Liver (tissue), 8 donors: ENCODE measurements at regions not wholly inside any gene's neighbourhood (a gene's known extent, or its start where the extent isn't known, plus 50 kb on each side); places are given as distances from the start of the nearest gene placed in this dataset.

ENCODE experiments used
- DNase-seq: peaks from one replicate; pipeline ENCODE4 v3.0.0-alpha.2; 2017; ENCODE audit warnings: low spot score
- H3K27ac ChIP-seq, 2 donors: one replicate each; pipeline ENCODE4 v1.7.0; 2013; ENCODE audit warnings: inconsistent platforms in 2 of 2, low read length in 2 of 2, control low read depth in 1 of 2, low read depth in 1 of 2, mild to moderate bottlenecking in 1 of 2
- H3K27me3 ChIP-seq, 4 donors: one replicate each; pipeline versions ENCODE4 v1.6.1 to v1.7.0; 2013; ENCODE audit warnings: low read length in 3 of 4, inconsistent platforms in 1 of 4, mild to moderate bottlenecking in 1 of 4, moderate library complexity in 1 of 4; ENCODE audit not compliant: control insufficient read depth in 4 of 4, insufficient read depth in 4 of 4
- H3K36me3 ChIP-seq, 4 donors: one replicate each; pipeline versions ENCODE4 v1.6.1 to v1.7.0; 2013; ENCODE audit warnings: low read length in 3 of 4, mild to moderate bottlenecking in 3 of 4, low read depth in 1 of 4, moderate library complexity in 1 of 4; ENCODE audit not compliant: control insufficient read depth in 4 of 4, insufficient read depth in 3 of 4
- H3K4me1 ChIP-seq, 4 donors: one replicate each; pipeline versions ENCODE4 v1.6.1 to v1.7.0; 2013; ENCODE audit warnings: low read length in 3 of 4, mild to moderate bottlenecking in 3 of 4, moderate library complexity in 1 of 4; ENCODE audit not compliant: control insufficient read depth in 4 of 4, insufficient read depth in 4 of 4
- H3K4me3 ChIP-seq, 3 donors: one replicate each; pipeline versions ENCODE4 v1.6.1 to v1.7.0; 2013; ENCODE audit warnings: low read length in 3 of 3, control low read depth in 1 of 3, low read depth in 1 of 3, mild to moderate bottlenecking in 1 of 3
- H3K9ac ChIP-seq, 2 donors: one replicate each; pipeline ENCODE4 v1.7.0; 2013; ENCODE audit warnings: low read length in 2 of 2, mild to moderate bottlenecking in 2 of 2, moderate library complexity in 2 of 2, control low read depth in 1 of 2, low read depth in 1 of 2
- H3K9me3 ChIP-seq, 4 donors: one replicate each; pipeline versions ENCODE4 v1.6.1 to v1.7.0; 2013; ENCODE audit warnings: low read length in 3 of 4; ENCODE audit not compliant: control insufficient read depth in 4 of 4
- EGR1 ChIP-seq, 2 donors: IDR thresholded peaks; 2 replicates each; pipeline ENCODE4 v1.6.1; 2016 to 2018; ENCODE audit warnings: antibody characterized with exemption in 2 of 2, low read depth in 2 of 2
- FOXA1 ChIP-seq: IDR thresholded peaks from 2 replicates; pipeline ENCODE4 v1.6.1; 2016; ENCODE audit warnings: antibody characterized with exemption
- FOXA2 ChIP-seq: IDR thresholded peaks from 2 replicates; pipeline ENCODE4 v1.6.1; 2016; ENCODE audit warnings: antibody characterized with exemption
- GABPA ChIP-seq, 2 donors: IDR thresholded peaks in 1 of 2; conservative IDR thresholded peaks in 1 of 2; 2 replicates each; pipeline ENCODE4 v1.6.1; 2016; ENCODE audit warnings: antibody characterized with exemption in 2 of 2, mild to moderate bottlenecking in 1 of 2, moderate library complexity in 1 of 2
- HNF4A ChIP-seq, 2 donors: conservative IDR thresholded peaks; 2 replicates each; pipeline ENCODE4 v1.6.1; 2016; ENCODE audit warnings: antibody characterized with exemption in 2 of 2, mild to moderate bottlenecking in 2 of 2
- HNF4G ChIP-seq: IDR thresholded peaks from 2 replicates; pipeline ENCODE4 v1.6.1; 2016; ENCODE audit warnings: antibody characterized with exemption
- JUND ChIP-seq, 2 donors: IDR thresholded peaks; 2 replicates each; pipeline ENCODE4 v1.6.1; 2016; ENCODE audit warnings: antibody characterized with exemption in 2 of 2
- NR2F2 ChIP-seq: IDR thresholded peaks from 2 replicates; pipeline ENCODE4 v1.6.1; 2016; ENCODE audit warnings: antibody characterized with exemption
- RAD21 ChIP-seq, 2 donors: IDR thresholded peaks; 2 replicates each; pipeline ENCODE4 v1.6.1; 2016; ENCODE audit warnings: antibody characterized with exemption in 2 of 2, mild to moderate bottlenecking in 2 of 2
- RXRA ChIP-seq, 2 donors: IDR thresholded peaks; 2 replicates each; pipeline ENCODE4 v1.6.1; 2017 to 2018; ENCODE audit warnings: antibody characterized with exemption in 2 of 2, mild to moderate bottlenecking in 1 of 2
- SP1 ChIP-seq: IDR thresholded peaks from 2 replicates; pipeline ENCODE4 v1.6.1; 2018; ENCODE audit warnings: antibody characterized with exemption, mild to moderate bottlenecking
- TAF1 ChIP-seq: conservative IDR thresholded peaks from 2 replicates; pipeline ENCODE4 v1.6.1; 2016; ENCODE audit warnings: antibody characterized with exemption, mild to moderate bottlenecking
- YY1 ChIP-seq: IDR thresholded peaks from 2 replicates; pipeline ENCODE4 v1.6.1; 2016; ENCODE audit warnings: antibody characterized with exemption, mild to moderate bottlenecking
- WGBS: extraction: QIAGEN DNeasy Blood & Tissue Kit; methylation state at CpG from one replicate; pipeline ENCODE4 v1.1.7; 2013; 5-methylcytosine and 5-hydroxymethylcytosine counted together
- TF ChIP-seq, protein P1 (sequence below): IDR thresholded peaks from 2 replicates; pipeline ENCODE4 v1.6.1; 2016; ENCODE audit warnings: antibody characterized with exemption
- TF ChIP-seq, protein P2 (sequence below): IDR thresholded peaks from 2 replicates; pipeline ENCODE4 v1.6.1; 2016; ENCODE audit warnings: antibody characterized with exemption
- TF ChIP-seq, protein P3 (sequence below): fragments of 150-350 bp; IDR thresholded peaks from 2 replicates; pipeline ENCODE4 v1.5.1; 2017; ENCODE audit warnings: improper control_type of control experiment, low read depth, low read length; ENCODE audit not compliant: missing input control
- TF ChIP-seq, protein P4 (sequence below): IDR thresholded peaks from 2 replicates; pipeline ENCODE4 v1.6.1; 2016; ENCODE audit warnings: antibody characterized with exemption
- TF ChIP-seq, protein P5 (sequence below): IDR thresholded peaks from 2 replicates; pipeline ENCODE4 v1.6.1; 2016; ENCODE audit warnings: antibody characterized with exemption, mild to moderate bottlenecking
- donor health status: healthy.
- donor health status: healthy.
- donor health status: healthy.
- donor health status: healthy.
- donor health status: healthy.

DNA sequence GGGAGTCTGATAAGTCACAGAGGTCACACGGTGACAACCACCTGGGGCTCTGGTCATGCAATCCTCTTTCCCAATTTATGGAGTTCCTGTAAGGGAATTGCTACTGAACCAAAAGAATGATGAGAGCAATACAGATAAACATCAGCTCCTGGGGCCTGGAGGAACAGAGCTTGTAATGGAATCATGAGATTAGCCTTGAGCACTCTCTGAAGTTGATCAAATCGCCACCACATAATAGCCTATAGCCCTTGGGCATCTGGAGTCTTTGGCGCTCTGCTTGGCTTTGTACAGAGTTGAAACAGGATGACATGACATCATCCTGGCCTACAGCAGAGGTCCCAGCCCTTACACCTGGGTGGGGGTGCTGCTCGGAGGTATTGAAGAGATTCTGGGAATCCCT lies 154.3 kb upstream of the DTNBP1 start:
- WGBS, result 86% methylated on average over 4 of the region's 4 CpGs
- TF ChIP-seq GABPA (IDR thresholded peaks at IDR 0.05 in 1 of 2, conservative IDR thresholded peaks at IDR 0.05 in 1 of 2) (no peak), HNF4A (conservative IDR thresholded peaks at IDR 0.05) (no peak), TAF1 (no peak), SP1 (no peak), NR2F2 (no peak), YY1 (no peak), RAD21 (IDR thresholded peaks at IDR 0.05) (no peak), FOXA2 (no peak), RXRA (IDR thresholded peaks at IDR 0.05) (no peak), FOXA1 (no peak), JUND (IDR thresholded peaks at IDR 0.05) (no peak), HNF4G (no peak), EGR1 (IDR thresholded peaks at IDR 0.05; ENCODE audit: low read depth in 2 of 2) (no peak)
- TF ChIP-seq, protein P1, sequence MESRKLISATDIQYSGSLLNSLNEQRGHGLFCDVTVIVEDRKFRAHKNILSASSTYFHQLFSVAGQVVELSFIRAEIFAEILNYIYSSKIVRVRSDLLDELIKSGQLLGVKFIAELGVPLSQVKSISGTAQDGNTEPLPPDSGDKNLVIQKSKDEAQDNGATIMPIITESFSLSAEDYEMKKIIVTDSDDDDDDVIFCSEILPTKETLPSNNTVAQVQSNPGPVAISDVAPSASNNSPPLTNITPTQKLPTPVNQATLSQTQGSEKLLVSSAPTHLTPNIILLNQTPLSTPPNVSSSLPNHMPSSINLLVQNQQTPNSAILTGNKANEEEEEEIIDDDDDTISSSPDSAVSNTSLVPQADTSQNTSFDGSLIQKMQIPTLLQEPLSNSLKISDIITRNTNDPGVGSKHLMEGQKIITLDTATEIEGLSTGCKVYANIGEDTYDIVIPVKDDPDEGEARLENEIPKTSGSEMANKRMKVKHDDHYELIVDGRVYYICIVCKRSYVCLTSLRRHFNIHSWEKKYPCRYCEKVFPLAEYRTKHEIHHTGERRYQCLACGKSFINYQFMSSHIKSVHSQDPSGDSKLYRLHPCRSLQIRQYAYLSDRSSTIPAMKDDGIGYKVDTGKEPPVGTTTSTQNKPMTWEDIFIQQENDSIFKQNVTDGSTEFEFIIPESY, result no peak
- TF ChIP-seq, protein P2, sequence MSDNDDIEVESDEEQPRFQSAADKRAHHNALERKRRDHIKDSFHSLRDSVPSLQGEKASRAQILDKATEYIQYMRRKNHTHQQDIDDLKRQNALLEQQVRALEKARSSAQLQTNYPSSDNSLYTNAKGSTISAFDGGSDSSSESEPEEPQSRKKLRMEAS, result no peak
- TF ChIP-seq, protein P3, sequence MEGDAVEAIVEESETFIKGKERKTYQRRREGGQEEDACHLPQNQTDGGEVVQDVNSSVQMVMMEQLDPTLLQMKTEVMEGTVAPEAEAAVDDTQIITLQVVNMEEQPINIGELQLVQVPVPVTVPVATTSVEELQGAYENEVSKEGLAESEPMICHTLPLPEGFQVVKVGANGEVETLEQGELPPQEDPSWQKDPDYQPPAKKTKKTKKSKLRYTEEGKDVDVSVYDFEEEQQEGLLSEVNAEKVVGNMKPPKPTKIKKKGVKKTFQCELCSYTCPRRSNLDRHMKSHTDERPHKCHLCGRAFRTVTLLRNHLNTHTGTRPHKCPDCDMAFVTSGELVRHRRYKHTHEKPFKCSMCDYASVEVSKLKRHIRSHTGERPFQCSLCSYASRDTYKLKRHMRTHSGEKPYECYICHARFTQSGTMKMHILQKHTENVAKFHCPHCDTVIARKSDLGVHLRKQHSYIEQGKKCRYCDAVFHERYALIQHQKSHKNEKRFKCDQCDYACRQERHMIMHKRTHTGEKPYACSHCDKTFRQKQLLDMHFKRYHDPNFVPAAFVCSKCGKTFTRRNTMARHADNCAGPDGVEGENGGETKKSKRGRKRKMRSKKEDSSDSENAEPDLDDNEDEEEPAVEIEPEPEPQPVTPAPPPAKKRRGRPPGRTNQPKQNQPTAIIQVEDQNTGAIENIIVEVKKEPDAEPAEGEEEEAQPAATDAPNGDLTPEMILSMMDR, result no peak
- TF ChIP-seq, protein P4, sequence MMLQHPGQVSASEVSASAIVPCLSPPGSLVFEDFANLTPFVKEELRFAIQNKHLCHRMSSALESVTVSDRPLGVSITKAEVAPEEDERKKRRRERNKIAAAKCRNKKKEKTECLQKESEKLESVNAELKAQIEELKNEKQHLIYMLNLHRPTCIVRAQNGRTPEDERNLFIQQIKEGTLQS, result no peak
- TF ChIP-seq, protein P5, sequence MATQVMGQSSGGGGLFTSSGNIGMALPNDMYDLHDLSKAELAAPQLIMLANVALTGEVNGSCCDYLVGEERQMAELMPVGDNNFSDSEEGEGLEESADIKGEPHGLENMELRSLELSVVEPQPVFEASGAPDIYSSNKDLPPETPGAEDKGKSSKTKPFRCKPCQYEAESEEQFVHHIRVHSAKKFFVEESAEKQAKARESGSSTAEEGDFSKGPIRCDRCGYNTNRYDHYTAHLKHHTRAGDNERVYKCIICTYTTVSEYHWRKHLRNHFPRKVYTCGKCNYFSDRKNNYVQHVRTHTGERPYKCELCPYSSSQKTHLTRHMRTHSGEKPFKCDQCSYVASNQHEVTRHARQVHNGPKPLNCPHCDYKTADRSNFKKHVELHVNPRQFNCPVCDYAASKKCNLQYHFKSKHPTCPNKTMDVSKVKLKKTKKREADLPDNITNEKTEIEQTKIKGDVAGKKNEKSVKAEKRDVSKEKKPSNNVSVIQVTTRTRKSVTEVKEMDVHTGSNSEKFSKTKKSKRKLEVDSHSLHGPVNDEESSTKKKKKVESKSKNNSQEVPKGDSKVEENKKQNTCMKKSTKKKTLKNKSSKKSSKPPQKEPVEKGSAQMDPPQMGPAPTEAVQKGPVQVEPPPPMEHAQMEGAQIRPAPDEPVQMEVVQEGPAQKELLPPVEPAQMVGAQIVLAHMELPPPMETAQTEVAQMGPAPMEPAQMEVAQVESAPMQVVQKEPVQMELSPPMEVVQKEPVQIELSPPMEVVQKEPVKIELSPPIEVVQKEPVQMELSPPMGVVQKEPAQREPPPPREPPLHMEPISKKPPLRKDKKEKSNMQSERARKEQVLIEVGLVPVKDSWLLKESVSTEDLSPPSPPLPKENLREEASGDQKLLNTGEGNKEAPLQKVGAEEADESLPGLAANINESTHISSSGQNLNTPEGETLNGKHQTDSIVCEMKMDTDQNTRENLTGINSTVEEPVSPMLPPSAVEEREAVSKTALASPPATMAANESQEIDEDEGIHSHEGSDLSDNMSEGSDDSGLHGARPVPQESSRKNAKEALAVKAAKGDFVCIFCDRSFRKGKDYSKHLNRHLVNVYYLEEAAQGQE, result no peak

More for the DNA sequence above, 154.3 kb upstream of the DTNBP1 start:
- no peak for DNase-seq
- H3K4me1 ChIP-seq, result no peaks in the 10 kb centered on the region
- H3K9ac ChIP-seq, result no peak overlapping the region
- H3K4me3 ChIP-seq, result no peak overlapping the region
- H3K36me3 ChIP-seq, result no peaks in the 10 kb centered on the region
- H3K27me3 ChIP-seq, result no peaks in the 10 kb centered on the region
- H3K9me3 ChIP-seq, result no peaks in the 10 kb centered on the region
- no peak overlapping the region for H3K27ac ChIP-seq
